ENCODE measurements at regions not wholly inside any gene's neighbourhood (a gene's known extent, or its start where the extent isn't known, plus 50 kb on each side); places are given as distances from the start of the nearest gene placed in this dataset.
"Not testable (repeated sequence)": the region's sequence is repeated elsewhere in the genome, so short reads cannot be mapped to it uniquely, and the experiment has no call there.

GRCh38 chr18:22504251-22505030, 86.7 kb upstream of the CTAGE1 start:
- no peak for DNase-seq (ENCODE audit: low read depth)

- DNase-seq (ENCODE audit: low read depth), result no peak
Measured at GRCh38 chr18:22505141-22505591, 87.5 kb upstream of the CTAGE1 start.

GRCh38 chr18:22507055-22507454, 89.3 kb upstream of the CTAGE1 start:
- no peak for DNase-seq (ENCODE audit: low read depth)

GRCh38 chr18:22509423-22509822, 91.7 kb upstream of the CTAGE1 start:
- no peak for DNase-seq (ENCODE audit: low read depth)

- DNase-seq (ENCODE audit: low read depth), result no peak
Measured at GRCh38 chr18:22510697-22511096, 93.0 kb upstream of the CTAGE1 start.

GRCh38 chr18:22513721-22514481, 96.2 kb upstream of the CTAGE1 start:
- DNase-seq (ENCODE audit: low read depth), result no peak

- DNase-seq (ENCODE audit: low read depth), result no peak
Measured at GRCh38 chr18:22514655-22515054, 96.9 kb upstream of the CTAGE1 start.

- DNase-seq (ENCODE audit: low read depth), result no peak
Measured at GRCh38 chr18:22515250-22515649, 97.5 kb upstream of the CTAGE1 start.

GRCh38 chr18:22517356-22517755, 99.6 kb upstream of the CTAGE1 start:
- DNase-seq (ENCODE audit: low read depth), result no peak

GRCh38 chr18:22521026-22521707, 103.5 kb upstream of the CTAGE1 start:
- DNase-seq (ENCODE audit: low read depth), result no peak

- no peak for DNase-seq (ENCODE audit: low read depth)
Measured at GRCh38 chr18:22523481-22523880, 105.8 kb upstream of the CTAGE1 start.

GRCh38 chr18:22524783-22525182, 107.1 kb upstream of the CTAGE1 start:
- DNase-seq (ENCODE audit: low read depth), result no peak

- DNase-seq (ENCODE audit: low read depth), result no peak
Measured at GRCh38 chr18:22525313-22525712, 107.6 kb upstream of the CTAGE1 start.

GRCh38 chr18:22525883-22526282, 108.2 kb upstream of the CTAGE1 start:
- DNase-seq (ENCODE audit: low read depth), result no peak

- no peak for DNase-seq (ENCODE audit: low read depth)
Measured at GRCh38 chr18:22528291-22528690, 110.6 kb upstream of the CTAGE1 start.

GRCh38 chr18:22534706-22535105, 117.0 kb upstream of the CTAGE1 start:
- DNase-seq (ENCODE audit: low read depth), result not testable (repeated sequence)

GRCh38 chr18:22536558-22536957, 118.8 kb upstream of the CTAGE1 start:
- DNase-seq (ENCODE audit: low read depth), result no peak

- DNase-seq (ENCODE audit: low read depth), result no peak
Measured at GRCh38 chr18:22538426-22538825, 120.7 kb upstream of the CTAGE1 start.

GRCh38 chr18:22539051-22539765, 121.5 kb upstream of the CTAGE1 start:
- DNase-seq (ENCODE audit: low read depth), result no peak

- no peak for DNase-seq (ENCODE audit: low read depth)
Measured at GRCh38 chr18:22541232-22541631, 123.5 kb upstream of the CTAGE1 start.

- DNase-seq (ENCODE audit: low read depth), result no peak
Measured at GRCh38 chr18:22542406-22542835, 124.7 kb upstream of the CTAGE1 start.

- DNase-seq (ENCODE audit: low read depth), result no peak
Measured at GRCh38 chr18:22543769-22544168, 126.1 kb upstream of the CTAGE1 start.

Measured in forelimb muscle (tissue), 1 donor.